K562 (cell line): ENCODE measurements at regions not wholly inside any gene's neighbourhood (a gene's known extent, or its start where the extent isn't known, plus 50 kb on each side); places are given as distances from the start of the nearest gene placed in this dataset.

ENCODE experiments used
- ATAC-seq: fragments of 200-7000 bp; cut with Tn5 transposase; 3 replicates; pipeline ENCODE4 v1.9.1; 2020; ENCODE audit warnings: moderate library complexity
- BruUV-seq: library from RNA; stranded (reverse); fragments of 400-500 nt; replicated peaks from 2 replicates; lab custom pipeline; 2021; lab: Mats Ljungman, UMichigan
- CTCF ChIA-PET: fragments of 300-600 bp; formaldehyde crosslinking; extraction: SDS; loops from one replicate; lab custom pipeline; 2021; ENCODE audit warnings: low intra/inter-chr PET ratio; lab: Yijun Ruan, JAX
- POLR2A ChIA-PET: fragments of 300-600, 350-650 bp; sonication (Branson Sonifier 250); formaldehyde crosslinking; extraction: SDS; loops from one replicate; lab custom pipeline; 2021; ENCODE audit warnings: antibody characterized with exemption, inconsistent platforms; lab: Yijun Ruan, JAX
- DNase-seq, 4 experiments: peaks; one replicate each; pipeline versions ENCODE4 v3.0.0 to v3.0.0-alpha.2; 2011 to 2018; ENCODE audit warnings: low spot score in 3 of 4, mixed read lengths in 3 of 4; ENCODE audit errors: extremely low read depth in 1 of 4
- FAIRE-seq: peaks from 2 replicates; lab custom pipeline; 2011; peaks lifted over from hg19 to GRCh38; lab: Jason Lieb, UNC
- H2AFZ ChIP-seq: 2 replicates; pipeline ENCODE4 v1.6.0; 2011; ENCODE audit warnings: low read depth, low read length, control low read depth, inconsistent platforms
- H3K27ac ChIP-seq: fragments of 200-600 bp; 3 replicates; pipeline ENCODE4 v1.8.0; 2011; ENCODE audit warnings: low read depth, mild to moderate bottlenecking, control low read depth, inconsistent platforms, low read length, moderate library complexity, mixed read lengths; ENCODE audit errors: extremely low read depth
- H3K27me3 ChIP-seq, 2 experiments: fragments of 300-600 bp in 1 of 2; 2 replicates in 1 of 2; 3 replicates in 1 of 2; pipeline versions ENCODE4 v1.6.0 to v1.8.0; 2011; ENCODE audit warnings: inconsistent platforms in 2 of 2, low read length in 2 of 2, mild to moderate bottlenecking in 1 of 2, mixed read lengths in 1 of 2, moderate library complexity in 1 of 2; ENCODE audit not compliant: control insufficient read depth in 2 of 2, insufficient read depth in 2 of 2
- H3K36me3 ChIP-seq: fragments of 300-600 bp; 3 replicates; pipeline ENCODE4 v1.8.0; 2011; ENCODE audit warnings: mild to moderate bottlenecking, low read length, inconsistent platforms; ENCODE audit not compliant: control insufficient read depth, insufficient read depth
- H3K4me1 ChIP-seq, 2 experiments: fragments of 200-600 bp in 1 of 2; replicated peaks in 1 of 2; 2 replicates in 1 of 2; 3 replicates in 1 of 2; pipeline versions ENCODE4 v1.5.1 to v1.8.0; 2011; ENCODE audit warnings: inconsistent platforms in 2 of 2, low read length in 2 of 2, mild to moderate bottlenecking in 1 of 2, mixed read lengths in 1 of 2, moderate library complexity in 1 of 2; ENCODE audit not compliant: control insufficient read depth in 2 of 2, insufficient read depth in 2 of 2
- H3K4me2 ChIP-seq: 2 replicates; pipeline ENCODE4 v1.6.1; 2011; ENCODE audit warnings: low read length, control low read depth, inconsistent platforms, mixed read lengths; ENCODE audit not compliant: insufficient read depth
- H3K4me3 ChIP-seq: fragments of 200-600 bp; sonication (generic), shearing (Covaris generic); 2 replicates; pipeline ENCODE4 v1.5.1; 2016; ENCODE audit warnings: control low read depth, inconsistent platforms
- H3K79me2 ChIP-seq: fragments of 200-600 bp; 3 replicates; pipeline ENCODE4 v1.8.0; 2011; ENCODE audit warnings: low read length, inconsistent platforms; ENCODE audit not compliant: control insufficient read depth, insufficient read depth
- H3K9ac ChIP-seq, 2 experiments: 2 replicates each; pipeline versions ENCODE4 v1.6.0 to v1.6.1; 2011; ENCODE audit warnings: low read depth in 2 of 2, low read length in 2 of 2, control low read depth in 1 of 2, inconsistent platforms in 1 of 2, mild to moderate bottlenecking in 1 of 2, mixed read lengths in 1 of 2; ENCODE audit not compliant: insufficient read depth in 1 of 2
- H3K9me1 ChIP-seq: one replicate; pipeline ENCODE4 v1.6.0; 2011; ENCODE audit warnings: inconsistent platforms, mild to moderate bottlenecking, low read length, moderate library complexity; ENCODE audit not compliant: control insufficient read depth, insufficient read depth
- H3K9me3 ChIP-seq: replicated peaks from 2 replicates; pipeline ENCODE4 v1.5.1; 2011; ENCODE audit warnings: low read depth, low read length, inconsistent platforms; ENCODE audit not compliant: control insufficient read depth, insufficient read depth
- H4K20me1 ChIP-seq: replicated peaks from 2 replicates; pipeline ENCODE4 v1.6.1; 2011; ENCODE audit warnings: low read length, inconsistent platforms, mixed read lengths; ENCODE audit not compliant: control insufficient read depth, insufficient read depth
- ARNT ChIP-seq, 2 experiments: fragments of 450-650 bp; IDR thresholded peaks; 2 replicates each; pipeline ENCODE4 v1.6.1; 2016; ENCODE audit warnings: mild to moderate bottlenecking in 1 of 2
- ETV1 ChIP-seq: fragments of 450-650 bp; conservative IDR thresholded peaks from 2 replicates; pipeline ENCODE4 v1.6.1; 2016; ENCODE audit warnings: missing genetic modification characterization, control low read depth, low read depth, missing compliant biosample characterization
- GTF2B ChIP-seq: IDR thresholded peaks from 2 replicates; pipeline ENCODE4 v1.6.1; 2011; ENCODE audit not compliant: insufficient read length; ENCODE audit errors: extremely low read depth
- JUNB ChIP-seq: fragments of 450-650 bp; formaldehyde crosslinking; conservative IDR thresholded peaks from 2 replicates; pipeline ENCODE4 v1.4.0; 2020; ENCODE audit warnings: mild to moderate bottlenecking
- MCM7 ChIP-seq, 2 experiments: fragments of 450-650 bp; IDR thresholded peaks; 2 replicates each; pipeline ENCODE4 v1.6.1; 2016 to 2018
- MLLT1 ChIP-seq, 2 experiments: fragments of 450-650 bp; IDR thresholded peaks; 2 replicates each; pipeline ENCODE4 v1.6.1; 2016
- MYBL2 ChIP-seq, 2 experiments: fragments of 450-650 bp in 1 of 2; sonication (generic) in 1 of 2; formaldehyde crosslinking in 1 of 2; IDR thresholded peaks; 2 replicates each; pipeline versions ENCODE4 v1.6.1 to v1.8.1; 2017 to 2022; ENCODE audit warnings: borderline replicate concordance in 1 of 2, inconsistent platforms in 1 of 2, low read depth in 1 of 2, mild to moderate bottlenecking in 1 of 2, missing genetic modification reagents in 1 of 2, moderate library complexity in 1 of 2
- MYC ChIP-seq, 2 experiments: fragments of 250-450 bp in 1 of 2; sonication (Bioruptor Pico) in 1 of 2; IDR thresholded peaks; 2 replicates each; pipeline versions ENCODE4 v1.5.1 to v1.6.1; 2012 to 2021; ENCODE audit warnings: low read depth in 2 of 2, borderline replicate concordance in 1 of 2, improper control_type of control experiment in 1 of 2, low read length in 1 of 2, mild to moderate bottlenecking in 1 of 2, moderate library complexity in 1 of 2
- NONO ChIP-seq, 2 experiments: fragments of 200-400 bp in 1 of 2; fragments of 450-650 bp in 1 of 2; formaldehyde crosslinking in 1 of 2; IDR thresholded peaks; 2 replicates each; pipeline ENCODE4 v1.6.1; 2017; ENCODE audit warnings: low read depth in 2 of 2, mild to moderate bottlenecking in 2 of 2, moderate library complexity in 2 of 2, low read length in 1 of 2
- POLR2AphosphoS5 ChIP-seq: IDR thresholded peaks from 2 replicates; pipeline ENCODE4 v1.6.1; 2011; ENCODE audit warnings: mild to moderate bottlenecking, low read depth, low read length, moderate library complexity; ENCODE audit not compliant: control insufficient read depth, insufficient read depth
- SLC30A9 ChIP-seq: fragments of 250-450 bp; sonication (Bioruptor Pico); IDR thresholded peaks from 2 replicates; pipeline ENCODE4 v1.8.0; 2022; ENCODE audit warnings: mild to moderate bottlenecking, moderate library complexity
- SOX6 ChIP-seq: fragments of 450-650 bp; IDR thresholded peaks from 2 replicates; pipeline ENCODE4 v1.6.1; 2014; ENCODE audit warnings: mild to moderate bottlenecking
- ZNF354B ChIP-seq: fragments of 250-450 bp; sonication (Bioruptor Pico); IDR thresholded peaks from 2 replicates; pipeline ENCODE4 v1.4.0; 2020
- ZNF398 ChIP-seq: fragments of 250-450 bp; sonication (Bioruptor Pico); IDR thresholded peaks from 2 replicates; pipeline ENCODE4 v1.8.0; 2021; ENCODE audit warnings: moderate library complexity, mild to moderate bottlenecking, inconsistent platforms
- ZNF551 ChIP-seq: fragments of 250-450 bp; sonication (Bioruptor Pico); IDR thresholded peaks from 2 replicates; pipeline ENCODE4 v1.5.0; 2021; ENCODE audit warnings: mild to moderate bottlenecking, moderate library complexity
- ZZZ3 ChIP-seq: fragments of 450-650 bp; IDR thresholded peaks from 2 replicates; pipeline ENCODE4 v1.6.1; 2016; ENCODE audit warnings: antibody characterized with exemption, mild to moderate bottlenecking, moderate library complexity
- WGBS: fragments of 100-300 bp; shearing (Covaris generic); methylation state at CpG from one replicate; pipeline ENCODE4 v1.1.6; 2016; ENCODE audit warnings: low coverage, mixed read lengths; ENCODE audit not compliant: insufficient coverage; ENCODE audit errors: missing lambda C conversion rate; 5-methylcytosine and 5-hydroxymethylcytosine counted together
- in situ Hi-C: fragments of 300-500 bp; cut with MboI; formaldehyde crosslinking; loops from 4 replicates; pipeline ENCODE4 v1.15.0; 2018; ENCODE audit warnings: inconsistent platforms, mixed read lengths
- intact Hi-C: fragments of 100-400 bp; cut with micrococcal nuclease; formaldehyde crosslinking; loops from 2 replicates; pipeline ENCODE4 v1.14.2; 2022

- CTCF ChIA-PET: no interaction called here
Measured at GRCh38 chr10:36391405-36391804, 734.0 kb upstream of the ANKRD30A start.

More at GRCh38 chr10:36391405-36391804, 734.0 kb upstream of the ANKRD30A start:
- Histone ChIP-seq H3K9me3 (no peaks in the 10 kb centered on the region; the same call in 1 of the 2 replicates), H3K36me3 (no peaks in the 10 kb centered on the region), H3K4me2 (no peak overlapping the region), H3K27me3 (no peaks in the 10 kb centered on the region), H3K4me1 (no peaks in the 10 kb centered on the region), H3K9me1 (no peaks in the 10 kb centered on the region), H3K9ac (no peak overlapping the region), H3K27ac (no peak overlapping the region), H3K4me3 (no peak overlapping the region), H4K20me1 (no peaks in the 10 kb centered on the region), H3K79me2 (peaks cover 2% of the 10 kb centered on the region; the same call in 1 of the 3 replicates)
- intact Hi-C loops: no loop called here
- BruUV-seq: no TSS peak
- 0% methylated on average over 4 of the region's 4 CpGs for WGBS
- FAIRE-seq (no peak), ATAC-seq (no peak)
- in situ Hi-C loops: no loop called here
- POLR2A ChIA-PET: no interaction called here
- TF ChIP-seq NONO (IDR thresholded peaks at IDR 0.05; ENCODE audit: low read depth in 2 of 2, low read length in 1 of 2) (no peak), ZZZ3 (no peak), ZNF551 (CRISPR knock-in tag) (no peak), POLR2AphosphoS5 (no peak), SLC30A9 (CRISPR knock-in tag) (no peak), ZNF398 (CRISPR knock-in tag) (no peak), MYC (IDR thresholded peaks at IDR 0.05; ENCODE audit: low read depth, low read length) (no peak), MYC (CRISPR knock-in tag; IDR thresholded peaks at IDR 0.05; ENCODE audit: borderline replicate concordance, low read depth) (no peak), MLLT1 (IDR thresholded peaks at IDR 0.05) (no peak), ZNF354B (CRISPR knock-in tag) (no peak), GTF2B (no peak), JUNB (CRISPR knock-in tag) (no peak), ETV1 (no peak), ARNT (IDR thresholded peaks at IDR 0.05) (no peak), MCM7 (IDR thresholded peaks at IDR 0.05) (no peak), MYBL2 (IDR thresholded peaks at IDR 0.05; ENCODE audit: low read depth) (no peak), MYBL2 (CRISPR knock-in tag; IDR thresholded peaks at IDR 0.05; ENCODE audit: borderline replicate concordance) (no peak), SOX6 (no peak)
- TF ChIP-seq, all 486 proteins: peak for 0
- H2AFZ ChIP-seq: no peak overlapping the region
- no peak for DNase-seq
